Thoracic aorta (tissue), 2 donors: ENCODE measurements at regions not wholly inside any gene's neighbourhood (a gene's known extent, or its start where the extent isn't known, plus 50 kb on each side); places are given as distances from the start of the nearest gene placed in this dataset.
A peak's percentile ranks its signal among the peaks of the same experiment; 100 is the strongest.

Experiments
- ATAC-seq: fragments of 150-250 bp; one replicate; pipeline ENCODE4 v1.8.0; 2017; ENCODE audit warnings: low read depth; ENCODE audit not compliant: insufficient number of reproducible peaks, low FRiP score
- DNase-seq: peaks from one replicate; pipeline ENCODE4 v3.0.0-alpha.2; 2020; ENCODE audit warnings: low spot score
- H3K27ac ChIP-seq, 2 donors: fragments of 200-600 bp; sonication (generic); 1 replicate in 1 of 2; 2 replicates in 1 of 2; pipeline ENCODE4 v1.5.1; 2016; ENCODE audit warnings: mild to moderate bottlenecking in 2 of 2, moderate library complexity in 2 of 2
- H3K27me3 ChIP-seq: fragments of 200-600 bp; sonication (generic); replicated peaks from 2 replicates; pipeline ENCODE4 v1.6.0; 2016; ENCODE audit warnings: mild to moderate bottlenecking; ENCODE audit not compliant: insufficient read depth
- H3K36me3 ChIP-seq: fragments of 200-600 bp; sonication (generic); one replicate; pipeline ENCODE4 v1.5.1; 2016
- H3K4me1 ChIP-seq, 2 donors: fragments of 200-600 bp; sonication (generic); 1 replicate in 1 of 2; 2 replicates in 1 of 2; pipeline versions ENCODE4 v1.5.1 to v1.6.0; 2016; ENCODE audit warnings: low read depth in 2 of 2, mild to moderate bottlenecking in 1 of 2; ENCODE audit not compliant: control insufficient read depth in 1 of 2
- H3K4me3 ChIP-seq: fragments of 200-600 bp; sonication (generic); 2 replicates; pipeline ENCODE4 v1.5.1; 2016; ENCODE audit warnings: mild to moderate bottlenecking
- H3K9me3 ChIP-seq: fragments of 200-600 bp; sonication (generic); 2 replicates; pipeline ENCODE4 v1.5.1; 2016
- TF ChIP-seq, protein P1 (sequence below): fragments of 200-600 bp; sonication (generic); IDR thresholded peaks from one replicate; pipeline ENCODE4 v1.5.1; 2019; ENCODE audit warnings: antibody characterized with exemption

DNA sequence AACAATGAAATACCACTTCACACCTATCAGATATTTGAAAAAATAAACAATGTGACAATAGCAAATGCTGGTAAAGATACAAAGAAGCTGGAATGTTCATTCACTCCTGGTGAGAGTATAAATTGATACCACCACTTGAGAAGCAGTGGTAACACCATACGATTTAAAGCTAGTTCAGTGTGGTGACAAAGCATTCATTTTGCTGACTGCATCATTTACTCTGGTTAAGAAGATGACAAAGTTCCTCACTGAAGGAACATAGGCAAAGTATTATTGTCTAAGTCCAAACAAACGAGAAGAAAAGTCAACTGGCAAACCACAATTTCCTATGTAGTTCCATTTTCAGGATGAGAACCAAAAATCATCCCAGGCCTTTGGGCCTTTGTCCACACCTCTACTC, 102.5 kb downstream of the GEMIN8 start:
- DNase-seq = no peak
- no peaks in the 10 kb centered on the region for H3K36me3 ChIP-seq
- TF ChIP-seq, protein P1, sequence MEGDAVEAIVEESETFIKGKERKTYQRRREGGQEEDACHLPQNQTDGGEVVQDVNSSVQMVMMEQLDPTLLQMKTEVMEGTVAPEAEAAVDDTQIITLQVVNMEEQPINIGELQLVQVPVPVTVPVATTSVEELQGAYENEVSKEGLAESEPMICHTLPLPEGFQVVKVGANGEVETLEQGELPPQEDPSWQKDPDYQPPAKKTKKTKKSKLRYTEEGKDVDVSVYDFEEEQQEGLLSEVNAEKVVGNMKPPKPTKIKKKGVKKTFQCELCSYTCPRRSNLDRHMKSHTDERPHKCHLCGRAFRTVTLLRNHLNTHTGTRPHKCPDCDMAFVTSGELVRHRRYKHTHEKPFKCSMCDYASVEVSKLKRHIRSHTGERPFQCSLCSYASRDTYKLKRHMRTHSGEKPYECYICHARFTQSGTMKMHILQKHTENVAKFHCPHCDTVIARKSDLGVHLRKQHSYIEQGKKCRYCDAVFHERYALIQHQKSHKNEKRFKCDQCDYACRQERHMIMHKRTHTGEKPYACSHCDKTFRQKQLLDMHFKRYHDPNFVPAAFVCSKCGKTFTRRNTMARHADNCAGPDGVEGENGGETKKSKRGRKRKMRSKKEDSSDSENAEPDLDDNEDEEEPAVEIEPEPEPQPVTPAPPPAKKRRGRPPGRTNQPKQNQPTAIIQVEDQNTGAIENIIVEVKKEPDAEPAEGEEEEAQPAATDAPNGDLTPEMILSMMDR = no peak
- no peaks in the 10 kb centered on the region for H3K4me1 ChIP-seq
- no peaks in the 10 kb centered on the region for H3K9me3 ChIP-seq
- H3K27me3 ChIP-seq = no peaks in the 10 kb centered on the region
- ATAC-seq = no peak
- no peak overlapping the region for H3K27ac ChIP-seq
- no peak overlapping the region for H3K4me3 ChIP-seq

DNA sequence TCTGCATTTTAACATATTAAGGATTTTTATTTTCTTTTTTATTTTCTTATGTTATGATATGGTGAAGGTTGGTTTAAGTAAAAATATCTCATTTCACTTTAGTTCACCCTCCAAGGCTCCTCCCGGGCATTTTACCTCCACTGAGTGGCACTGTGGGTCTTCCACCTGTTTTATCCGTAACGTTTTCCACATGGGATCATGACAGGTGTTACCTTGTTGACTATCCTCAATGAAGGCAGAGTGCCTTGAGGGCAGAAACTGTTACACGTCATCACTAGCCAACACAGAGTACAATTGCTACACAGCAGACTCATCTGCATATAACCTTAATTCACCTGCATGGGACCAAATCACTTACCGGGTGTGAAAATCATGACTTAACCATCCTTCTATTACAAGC, 105.8 kb downstream of the GEMIN8 start:
- H3K27ac ChIP-seq = no peak overlapping the region
- H3K4me3 ChIP-seq = no peak overlapping the region
- H3K4me1 ChIP-seq = no peaks in the 10 kb centered on the region
- TF ChIP-seq, protein P1 = no peak
- no peaks in the 10 kb centered on the region for H3K36me3 ChIP-seq
- no peak for DNase-seq
- no peaks in the 10 kb centered on the region for H3K27me3 ChIP-seq
- no peaks in the 10 kb centered on the region for H3K9me3 ChIP-seq
- ATAC-seq = no peak

DNA sequence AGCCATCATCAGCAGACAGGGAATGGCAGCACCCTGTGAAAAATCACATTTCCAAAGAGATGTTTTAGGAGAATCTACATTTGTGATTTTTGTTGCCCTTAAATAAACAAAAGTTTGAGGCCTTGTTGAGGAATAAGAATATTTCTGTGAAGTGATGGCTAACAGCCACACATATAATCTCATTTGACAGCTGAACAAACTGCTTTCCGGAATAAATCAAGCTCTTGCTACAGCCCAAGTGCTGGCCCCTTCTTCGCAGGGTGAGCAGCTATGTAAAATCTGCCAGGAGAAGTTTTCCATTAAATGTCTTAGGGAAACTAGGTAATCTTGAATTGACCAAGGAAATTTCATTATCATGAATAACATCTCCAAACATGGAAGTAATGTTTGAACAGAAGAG, 106.4 kb upstream of the GPM6B start:
- TF ChIP-seq, protein P1 = no peak
- Histone ChIP-seq H3K4me3 (no peak overlapping the region), H3K27ac (no peak overlapping the region), H3K27me3 (no peaks in the 10 kb centered on the region), H3K4me1 (no peaks in the 10 kb centered on the region), H3K9me3 (no peaks in the 10 kb centered on the region), H3K36me3 (no peaks in the 10 kb centered on the region)
- no peak for DNase-seq
- ATAC-seq = no peak

DNA sequence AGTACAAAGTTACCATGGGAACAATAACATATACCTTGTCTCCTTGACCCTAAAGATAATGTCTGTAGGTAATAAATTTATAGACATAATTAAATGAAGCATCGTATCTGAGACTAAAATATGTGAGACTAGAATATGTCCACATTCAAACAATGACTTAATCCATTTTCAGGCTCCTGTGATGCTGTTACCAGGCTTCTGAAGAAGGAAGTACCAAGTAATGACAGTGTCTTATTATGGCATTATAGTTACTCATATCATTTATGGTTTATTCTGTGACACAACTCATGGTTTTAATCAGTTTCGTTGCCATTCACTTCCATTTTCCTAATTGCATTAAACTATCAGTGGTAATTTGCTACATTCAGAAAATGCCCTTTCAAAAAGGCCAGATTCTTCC, 100.6 kb upstream of the GPM6B start:
- TF ChIP-seq, protein P1 = no peak
- H3K4me1 ChIP-seq = no peaks in the 10 kb centered on the region
- no peaks in the 10 kb centered on the region for H3K36me3 ChIP-seq
- no peak overlapping the region for H3K4me3 ChIP-seq
- no peak for ATAC-seq
- H3K9me3 ChIP-seq = no peaks in the 10 kb centered on the region
- no peak overlapping the region for H3K27ac ChIP-seq
- DNase-seq = no peak
- H3K27me3 ChIP-seq = no peaks in the 10 kb centered on the region

DNA sequence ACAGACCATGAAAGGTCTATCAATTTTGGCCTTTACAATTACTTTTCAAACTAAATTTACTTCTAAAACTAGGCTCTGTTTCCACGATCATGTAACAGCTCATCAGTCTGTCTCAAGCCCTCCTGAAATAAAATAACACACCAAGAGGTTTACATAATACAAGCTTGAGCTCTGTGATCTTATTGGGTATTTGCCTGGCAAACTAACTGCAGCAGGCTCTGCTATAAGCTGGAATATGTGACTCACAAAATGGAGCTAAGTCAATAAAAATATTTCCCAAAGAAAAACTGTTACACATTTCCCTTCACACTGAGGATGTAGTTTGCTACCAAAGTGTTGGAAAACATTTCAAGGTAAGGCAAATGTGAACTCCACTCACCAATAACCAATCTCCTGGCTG, 94.7 kb upstream of the GPM6B start:
- no peaks in the 10 kb centered on the region for H3K36me3 ChIP-seq
- ATAC-seq (no peak), DNase-seq (no peak)
- TF ChIP-seq, protein P1 = no peak
- H3K4me3 ChIP-seq = no peak overlapping the region
- H3K27ac ChIP-seq = peak overlapping the region in 1 of 2 donors; percentile 47
- H3K27me3 ChIP-seq = no peaks in the 10 kb centered on the region
- H3K9me3 ChIP-seq = no peaks in the 10 kb centered on the region
- H3K4me1 ChIP-seq = peaks cover 0 to 16% of the 10 kb centered on the region in 2 donors
